Right lobe of liver (tissue), 4 donors: ENCODE measurements at regions not wholly inside any gene's neighbourhood (a gene's known extent, or its start where the extent isn't known, plus 50 kb on each side); places are given as distances from the start of the nearest gene placed in this dataset.
"Not testable (repeated sequence)": the region's sequence is repeated elsewhere in the genome, so short reads cannot be mapped to it uniquely, and the experiment has no call there.

Source experiments
- POLR2A ChIP-seq: fragments of 450-650 bp; IDR thresholded peaks from one replicate; pipeline ENCODE4 v1.6.1; 2017; ENCODE audit warnings: antibody characterized with exemption, mild to moderate bottlenecking
- TF ChIP-seq, protein P1 (sequence below), 4 donors: fragments of 200-600 bp in 3 of 4; fragments of 450-650 bp in 1 of 4; IDR thresholded peaks; one replicate each; pipeline versions ENCODE4 v1.5.1 to v1.8.0; 2016 to 2022; ENCODE audit warnings: antibody characterized with exemption in 4 of 4, mild to moderate bottlenecking in 2 of 4
- donor health status: DM: no; HTN: no; CAD: no.
- donor health status: DM: no; HTN: no; CAD: no.
- donor health status: DM: no; HTN: yes; CAD: no.

DNA sequence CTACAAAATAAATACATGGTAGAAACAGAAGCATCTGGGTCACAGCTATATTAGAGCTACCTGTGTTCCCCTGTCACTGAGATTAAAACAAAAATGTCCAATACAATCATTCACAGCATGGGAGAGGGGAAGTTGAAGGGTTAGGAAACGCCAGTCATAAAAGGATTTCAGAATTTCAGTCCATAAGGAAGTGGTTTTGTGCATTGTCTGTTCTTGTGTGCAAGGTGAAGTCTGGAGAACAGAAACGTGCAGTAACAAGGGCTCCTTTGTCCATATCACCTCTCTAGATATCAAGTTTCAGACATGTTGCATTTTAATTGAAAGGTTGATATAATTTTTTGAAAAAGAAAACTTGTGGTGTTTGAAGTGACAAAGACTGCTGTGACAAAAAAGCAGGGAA lies 139.3 kb upstream of the DUSP22 start:
- TF ChIP-seq, protein P1, sequence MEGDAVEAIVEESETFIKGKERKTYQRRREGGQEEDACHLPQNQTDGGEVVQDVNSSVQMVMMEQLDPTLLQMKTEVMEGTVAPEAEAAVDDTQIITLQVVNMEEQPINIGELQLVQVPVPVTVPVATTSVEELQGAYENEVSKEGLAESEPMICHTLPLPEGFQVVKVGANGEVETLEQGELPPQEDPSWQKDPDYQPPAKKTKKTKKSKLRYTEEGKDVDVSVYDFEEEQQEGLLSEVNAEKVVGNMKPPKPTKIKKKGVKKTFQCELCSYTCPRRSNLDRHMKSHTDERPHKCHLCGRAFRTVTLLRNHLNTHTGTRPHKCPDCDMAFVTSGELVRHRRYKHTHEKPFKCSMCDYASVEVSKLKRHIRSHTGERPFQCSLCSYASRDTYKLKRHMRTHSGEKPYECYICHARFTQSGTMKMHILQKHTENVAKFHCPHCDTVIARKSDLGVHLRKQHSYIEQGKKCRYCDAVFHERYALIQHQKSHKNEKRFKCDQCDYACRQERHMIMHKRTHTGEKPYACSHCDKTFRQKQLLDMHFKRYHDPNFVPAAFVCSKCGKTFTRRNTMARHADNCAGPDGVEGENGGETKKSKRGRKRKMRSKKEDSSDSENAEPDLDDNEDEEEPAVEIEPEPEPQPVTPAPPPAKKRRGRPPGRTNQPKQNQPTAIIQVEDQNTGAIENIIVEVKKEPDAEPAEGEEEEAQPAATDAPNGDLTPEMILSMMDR (IDR thresholded peaks at IDR 0.05), result not testable (repeated sequence)
- TF ChIP-seq POLR2A, result not testable (repeated sequence)
